HepG2 (cell line): ENCODE measurements at regions not wholly inside any gene's neighbourhood (a gene's known extent, or its start where the extent isn't known, plus 50 kb on each side); places are given as distances from the start of the nearest gene placed in this dataset.

Experiments used
- CTCF ChIP-seq: sonication (generic); formaldehyde crosslinking; IDR thresholded peaks from 2 replicates; pipeline ENCODE4 v1.5.0; 2020; ENCODE audit warnings: mild to moderate bottlenecking, missing genetic modification reagents, moderate library complexity
- ESRRA ChIP-seq: sonication (generic); formaldehyde crosslinking; IDR thresholded peaks from 2 replicates; pipeline ENCODE4 v1.5.1; 2020; ENCODE audit warnings: mild to moderate bottlenecking, low read depth, missing genetic modification reagents
- MAX ChIP-seq: IDR thresholded peaks from 2 replicates; pipeline ENCODE4 v1.6.1; 2012; ENCODE audit warnings: inconsistent platforms
- NFYB ChIP-seq: sonication (generic); formaldehyde crosslinking; IDR thresholded peaks from 2 replicates; pipeline ENCODE4 v1.4.0; 2020; ENCODE audit warnings: missing genetic modification reagents
- ZHX1 ChIP-seq: sonication (generic); formaldehyde crosslinking; IDR thresholded peaks from 2 replicates; pipeline ENCODE4 v1.8.1; 2022; ENCODE audit warnings: low read depth, mild to moderate bottlenecking, missing genetic modification reagents
- ZNF576 ChIP-seq: sonication (generic); formaldehyde crosslinking; IDR thresholded peaks from 2 replicates; pipeline ENCODE4 v1.4.0; 2020; ENCODE audit warnings: mild to moderate bottlenecking, missing genetic modification reagents

- TF ChIP-seq MAX (no peak), ZNF576 (no peak), NFYB (no peak), CTCF (CRISPR knock-in tag) (no peak), ZHX1 (CRISPR knock-in tag) (no peak), ESRRA (no peak)
These were observed 459.7 kb downstream of the BTG1 start for GRCh38 chr12:91685917-91686316.
